ENCODE measurements at regions not wholly inside any gene's neighbourhood (a gene's known extent, or its start where the extent isn't known, plus 50 kb on each side); places are given as distances from the start of the nearest gene placed in this dataset.
A peak's percentile ranks its signal among the peaks of the same experiment; 100 is the strongest.

GRCh38 chr10:77710759-77711682 is 73.4 kb upstream of the KCNMA1 start:
- no peaks in the 10 kb centered on the region for H3K27me3 ChIP-seq (replicated peaks; ENCODE audit: insufficient read depth)
- H3K9me3 ChIP-seq: no peaks in the 10 kb centered on the region
- peak overlapping the region in 1 of 2 donors; percentile 20 for H3K27ac ChIP-seq
- H3K4me1 ChIP-seq (replicated peaks): no peaks in the 10 kb centered on the region
- WGBS: 12% methylated on average over 51 of the region's 51 CpGs
- intact Hi-C loops (cut with DNase I): loop anchor here (2.0 kb wide), 1 partner anchor 542 kb away; no protein-coding TSS in a partner anchor
- DNase-seq (ENCODE audit: low spot score): peak; percentile 61
- peak overlapping the region; percentile 30 to 34 for H3K4me3 ChIP-seq
- TF ChIP-seq POLR2AphosphoS5 (IDR thresholded peaks at IDR 0.05): peak; percentile 16
- TF ChIP-seq POLR2A (IDR thresholded peaks at IDR 0.05): no peak
- TF ChIP-seq CTCF (IDR thresholded peaks at IDR 0.05): peak; percentile 73 to 94 (median 90)
- H3K36me3 ChIP-seq: no peaks in the 10 kb centered on the region

DNA sequence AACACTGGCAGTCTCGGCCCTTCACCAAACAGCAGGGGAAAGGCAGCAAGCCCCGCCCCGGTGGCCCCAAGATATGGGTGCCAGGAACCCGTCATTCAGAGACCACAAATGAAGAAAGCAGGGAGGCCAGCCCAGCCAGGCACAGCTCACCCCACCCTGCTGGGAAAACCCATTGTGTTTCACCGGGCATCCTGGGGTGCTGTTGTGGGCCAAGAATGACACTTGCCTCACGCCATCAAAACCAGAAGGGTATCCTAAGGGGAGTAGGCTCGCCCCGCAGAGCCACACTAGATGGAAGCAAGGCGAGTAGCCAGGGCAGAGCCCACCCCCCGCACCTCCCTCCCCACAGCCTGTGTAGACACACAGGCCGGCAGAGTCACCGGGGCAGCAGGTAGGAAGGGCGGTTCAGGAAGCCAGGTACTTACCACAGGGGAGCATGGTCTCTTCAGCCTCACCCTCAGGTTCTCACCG is 72.5 kb upstream of the KCNMA1 start:
- H3K27ac ChIP-seq: no peak overlapping the region
- no peaks in the 10 kb centered on the region for H3K36me3 ChIP-seq
- intact Hi-C loops (cut with DNase I): loop anchor here (2.0 kb wide), 1 partner anchor 541 kb away; no protein-coding TSS in a partner anchor
- no peaks in the 10 kb centered on the region for H3K9me3 ChIP-seq
- TF ChIP-seq POLR2AphosphoS5 (IDR thresholded peaks at IDR 0.05): no peak
- no peak for TF ChIP-seq CTCF (IDR thresholded peaks at IDR 0.05)
- no peak for TF ChIP-seq POLR2A (IDR thresholded peaks at IDR 0.05)
- no peaks in the 10 kb centered on the region for H3K27me3 ChIP-seq (replicated peaks; ENCODE audit: insufficient read depth)
- no peak overlapping the region for H3K4me3 ChIP-seq
- H3K4me1 ChIP-seq (replicated peaks): no peaks in the 10 kb centered on the region
- no peak for DNase-seq (ENCODE audit: low spot score)
- WGBS: 81% methylated on average over 14 of the region's 14 CpGs

GRCh38 chr10:77707570-77707969 is 70.0 kb upstream of the KCNMA1 start:
- 28% methylated on average over 1 of the region's 1 CpG for WGBS
- no peaks in the 10 kb centered on the region for H3K9me3 ChIP-seq
- no peak overlapping the region for H3K4me3 ChIP-seq
- TF ChIP-seq CTCF (IDR thresholded peaks at IDR 0.05) (no peak), POLR2A (IDR thresholded peaks at IDR 0.05) (no peak), POLR2AphosphoS5 (IDR thresholded peaks at IDR 0.05) (no peak)
- H3K27me3 ChIP-seq (replicated peaks; ENCODE audit: insufficient read depth): no peaks in the 10 kb centered on the region
- DNase-seq (ENCODE audit: low spot score): no peak
- no peaks in the 10 kb centered on the region for H3K4me1 ChIP-seq (replicated peaks)
- intact Hi-C loops (cut with DNase I): no loop called here
- H3K36me3 ChIP-seq: no peaks in the 10 kb centered on the region
- H3K27ac ChIP-seq: no peak overlapping the region

- Histone ChIP-seq H3K27ac (no peak overlapping the region), H3K27me3 (replicated peaks; ENCODE audit: insufficient read depth) (no peaks in the 10 kb centered on the region), H3K9me3 (no peaks in the 10 kb centered on the region), H3K4me3 (no peak overlapping the region), H3K36me3 (no peaks in the 10 kb centered on the region), H3K4me1 (replicated peaks) (no peaks in the 10 kb centered on the region)
- intact Hi-C loops (cut with DNase I): no loop called here
- WGBS: 54% methylated on average over 3 of the region's 3 CpGs
- no peak for TF ChIP-seq CTCF (IDR thresholded peaks at IDR 0.05)
- no peak for TF ChIP-seq POLR2A (IDR thresholded peaks at IDR 0.05)
- no peak for TF ChIP-seq POLR2AphosphoS5 (IDR thresholded peaks at IDR 0.05)
- no peak for DNase-seq (ENCODE audit: low spot score)
These were observed 64.6 kb upstream of the KCNMA1 start for GRCh38 chr10:77702166-77702565.
